PC-3 (cell line): ENCODE measurements at regions not wholly inside any gene's neighbourhood (a gene's known extent, or its start where the extent isn't known, plus 50 kb on each side); places are given as distances from the start of the nearest gene placed in this dataset.

ENCODE experiments used
- EZH2 ChIP-seq: fragments of 300-600 bp; sonication (generic); IDR thresholded peaks from one replicate; pipeline ENCODE4 v1.6.1; 2017; ENCODE audit warnings: antibody characterized with exemption, mild to moderate bottlenecking, low read length; ENCODE audit not compliant: unreplicated experiment
- EZH2phosphoT487 ChIP-seq: fragments of 300-600 bp; sonication (generic); IDR thresholded peaks from 2 replicates; pipeline ENCODE4 v1.6.1; 2018; ENCODE audit warnings: mild to moderate bottlenecking, antibody characterized with exemption, low read length, borderline replicate concordance
- TF ChIP-seq, protein P1 (sequence below): fragments of 300-600 bp; sonication (generic); conservative IDR thresholded peaks from 2 replicates; pipeline ENCODE4 v1.5.1; 2017; ENCODE audit warnings: antibody characterized with exemption, low read depth, mild to moderate bottlenecking, low read length

DNA sequence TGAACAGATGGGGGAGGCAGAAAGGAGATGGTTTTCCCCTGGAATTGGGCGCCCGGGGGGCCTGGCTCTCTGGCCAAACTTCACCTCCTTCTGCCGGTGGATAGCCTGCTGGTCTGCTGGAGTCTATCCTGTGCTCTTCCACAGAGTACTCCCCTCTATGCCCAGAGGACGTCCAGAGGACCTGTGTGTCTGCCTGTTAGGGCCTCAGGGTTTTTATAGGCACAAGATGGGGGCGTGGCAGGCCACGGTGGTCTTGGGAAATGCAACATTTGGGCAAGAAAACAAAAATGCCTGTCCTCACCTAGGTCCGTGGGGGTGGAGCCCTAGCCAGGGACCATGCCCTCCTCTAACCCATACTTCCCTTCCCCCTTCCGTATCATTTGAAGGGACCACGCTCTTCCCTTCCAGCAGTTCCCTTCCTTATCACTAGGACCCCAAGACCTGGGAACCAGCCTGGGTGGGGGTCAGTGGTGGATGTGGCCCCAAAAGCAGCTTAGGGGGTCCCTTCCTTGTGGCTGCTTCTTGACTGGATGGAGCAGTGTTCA, 53.6 kb upstream of the ZNF337 start:
- TF ChIP-seq EZH2: no peak
- TF ChIP-seq, protein P1, sequence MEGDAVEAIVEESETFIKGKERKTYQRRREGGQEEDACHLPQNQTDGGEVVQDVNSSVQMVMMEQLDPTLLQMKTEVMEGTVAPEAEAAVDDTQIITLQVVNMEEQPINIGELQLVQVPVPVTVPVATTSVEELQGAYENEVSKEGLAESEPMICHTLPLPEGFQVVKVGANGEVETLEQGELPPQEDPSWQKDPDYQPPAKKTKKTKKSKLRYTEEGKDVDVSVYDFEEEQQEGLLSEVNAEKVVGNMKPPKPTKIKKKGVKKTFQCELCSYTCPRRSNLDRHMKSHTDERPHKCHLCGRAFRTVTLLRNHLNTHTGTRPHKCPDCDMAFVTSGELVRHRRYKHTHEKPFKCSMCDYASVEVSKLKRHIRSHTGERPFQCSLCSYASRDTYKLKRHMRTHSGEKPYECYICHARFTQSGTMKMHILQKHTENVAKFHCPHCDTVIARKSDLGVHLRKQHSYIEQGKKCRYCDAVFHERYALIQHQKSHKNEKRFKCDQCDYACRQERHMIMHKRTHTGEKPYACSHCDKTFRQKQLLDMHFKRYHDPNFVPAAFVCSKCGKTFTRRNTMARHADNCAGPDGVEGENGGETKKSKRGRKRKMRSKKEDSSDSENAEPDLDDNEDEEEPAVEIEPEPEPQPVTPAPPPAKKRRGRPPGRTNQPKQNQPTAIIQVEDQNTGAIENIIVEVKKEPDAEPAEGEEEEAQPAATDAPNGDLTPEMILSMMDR: no peak
- no peak for TF ChIP-seq EZH2phosphoT487
